ENCODE measurements at regions not wholly inside any gene's neighbourhood (a gene's known extent, or its start where the extent isn't known, plus 50 kb on each side); places are given as distances from the start of the nearest gene placed in this dataset.
"Not testable (repeated sequence)": the region's sequence is repeated elsewhere in the genome, so short reads cannot be mapped to it uniquely, and the experiment has no call there.

DNA sequence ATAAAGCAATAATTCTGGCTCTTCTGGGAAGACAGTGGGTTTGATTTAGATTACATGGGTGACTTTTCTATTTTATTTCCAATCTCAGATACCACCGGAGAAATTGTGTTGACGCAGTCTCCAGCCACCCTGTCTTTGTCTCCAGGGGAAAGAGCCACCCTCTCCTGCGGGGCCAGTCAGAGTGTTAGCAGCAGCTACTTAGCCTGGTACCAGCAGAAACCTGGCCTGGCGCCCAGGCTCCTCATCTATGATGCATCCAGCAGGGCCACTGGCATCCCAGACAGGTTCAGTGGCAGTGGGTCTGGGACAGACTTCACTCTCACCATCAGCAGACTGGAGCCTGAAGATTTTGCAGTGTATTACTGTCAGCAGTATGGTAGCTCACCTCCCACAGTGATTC is 1347.6 kb downstream of the RPIA start:
- WGBS (ENCODE audit: insufficient coverage): no CpG with 5 or more reads among the region's 4 CpGs
- not testable (repeated sequence) for H3K27me3 ChIP-seq (ENCODE audit: control insufficient read depth, insufficient read depth, low read length); H3K4me1 ChIP-seq (ENCODE audit: control insufficient read depth, insufficient read depth, low read length); H3K9me3 ChIP-seq (replicated peaks; ENCODE audit: control insufficient read depth, low read depth, low read length); H3K36me3 ChIP-seq (ENCODE audit: control insufficient read depth, insufficient read depth, low read length); DNase-seq; H3K4me3 ChIP-seq (ENCODE audit: low read length); H3K27ac ChIP-seq (ENCODE audit: low read length)

DNA sequence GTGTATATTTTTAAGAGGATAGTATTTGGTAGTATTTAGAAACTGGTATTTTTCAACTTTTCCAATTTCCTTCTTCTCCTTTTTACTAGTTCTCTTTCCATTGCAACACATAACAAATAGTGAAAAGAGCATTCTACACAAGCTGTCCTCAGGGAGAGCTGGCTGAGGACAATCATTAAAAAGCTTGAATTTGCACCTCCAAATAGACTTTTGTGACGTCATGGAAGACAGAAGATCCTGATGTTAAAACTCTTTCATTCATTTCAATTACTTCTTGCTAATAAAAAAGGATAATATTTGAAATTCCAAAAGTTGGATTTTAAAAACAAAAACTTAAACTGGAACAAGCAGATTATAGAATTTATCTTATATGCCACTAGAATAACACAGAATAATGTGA is 1356.3 kb downstream of the RPIA start:
- H3K27ac ChIP-seq (ENCODE audit: low read length); H3K4me1 ChIP-seq (ENCODE audit: control insufficient read depth, insufficient read depth, low read length); H3K27me3 ChIP-seq (ENCODE audit: control insufficient read depth, insufficient read depth, low read length); H3K9me3 ChIP-seq (replicated peaks; ENCODE audit: control insufficient read depth, low read depth, low read length); DNase-seq; H3K4me3 ChIP-seq (ENCODE audit: low read length); H3K36me3 ChIP-seq (ENCODE audit: control insufficient read depth, insufficient read depth, low read length): not testable (repeated sequence)
- WGBS (ENCODE audit: insufficient coverage): no CpG with 5 or more reads among the region's 1 CpG

DNA sequence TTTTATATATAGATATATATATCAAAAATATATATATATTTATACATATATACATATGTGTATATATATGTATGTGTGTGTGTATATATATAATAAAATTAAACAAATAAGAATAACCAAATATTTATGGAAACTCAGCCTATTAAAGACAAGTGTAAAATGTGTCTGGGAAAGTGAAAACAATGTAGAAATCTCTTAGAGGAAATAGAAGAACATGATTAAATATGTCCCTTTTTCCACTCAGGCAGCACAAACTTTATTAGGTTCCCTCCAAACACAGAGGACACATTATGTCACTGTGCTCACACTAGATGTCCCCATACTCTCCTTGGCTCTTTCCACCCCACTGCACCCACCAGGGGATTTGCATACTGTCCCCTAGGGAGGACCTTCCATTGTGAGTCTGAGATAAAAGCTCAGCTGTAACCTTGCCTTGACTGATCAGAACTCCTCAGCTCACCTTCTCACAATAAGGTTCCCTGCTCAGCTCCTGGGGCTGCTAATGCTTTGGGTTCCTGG is 1360.7 kb downstream of the RPIA start:
- H3K4me1 ChIP-seq (ENCODE audit: control insufficient read depth, insufficient read depth, low read length); H3K9me3 ChIP-seq (replicated peaks; ENCODE audit: control insufficient read depth, low read depth, low read length); DNase-seq; H3K27me3 ChIP-seq (ENCODE audit: control insufficient read depth, insufficient read depth, low read length); H3K27ac ChIP-seq (ENCODE audit: low read length); H3K36me3 ChIP-seq (ENCODE audit: control insufficient read depth, insufficient read depth, low read length); H3K4me3 ChIP-seq (ENCODE audit: low read length): not testable (repeated sequence)

DNA sequence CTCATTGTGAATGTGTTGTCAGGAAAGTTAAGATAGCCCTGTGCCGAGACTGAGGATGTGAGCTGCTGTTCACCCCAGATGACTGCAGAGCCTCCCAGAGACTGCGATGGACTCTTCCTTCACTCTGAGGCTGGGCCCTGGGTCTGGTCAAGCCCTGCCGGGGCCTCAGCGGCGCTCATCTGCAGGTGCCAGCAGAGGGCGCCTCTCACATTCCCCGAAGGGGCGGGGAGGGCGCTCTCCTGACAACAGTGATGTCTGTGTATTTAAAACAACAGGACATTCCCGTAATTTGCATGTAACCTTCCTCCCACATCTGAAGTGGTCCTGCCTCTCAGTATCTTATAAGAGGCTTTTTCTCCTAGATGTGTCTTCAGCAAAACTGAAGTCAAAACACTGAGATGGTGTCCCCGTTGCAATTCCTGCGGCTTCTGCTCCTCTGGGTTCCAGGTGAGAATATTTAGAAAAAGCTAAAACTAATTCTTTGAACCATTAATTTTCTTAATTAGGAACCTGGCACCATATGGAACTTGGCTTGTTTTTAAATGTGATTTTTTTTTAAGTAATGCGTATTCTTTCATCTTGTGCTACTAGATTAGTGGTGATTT is 1377.9 kb downstream of the RPIA start:
- H3K9me3 ChIP-seq (replicated peaks; ENCODE audit: control insufficient read depth, low read depth, low read length): no peaks in the 10 kb centered on the region
- no peaks in the 10 kb centered on the region for H3K4me1 ChIP-seq (ENCODE audit: control insufficient read depth, insufficient read depth, low read length)
- no peaks in the 10 kb centered on the region for H3K36me3 ChIP-seq (ENCODE audit: control insufficient read depth, insufficient read depth, low read length)
- H3K27me3 ChIP-seq (ENCODE audit: control insufficient read depth, insufficient read depth, low read length): no peaks in the 10 kb centered on the region
- H3K27ac ChIP-seq (ENCODE audit: low read length): no peak overlapping the region
- 20% methylated on average over 1 of the region's 13 CpGs for WGBS (ENCODE audit: insufficient coverage)
- H3K4me3 ChIP-seq (ENCODE audit: low read length): no peak overlapping the region
- DNase-seq: no peak

DNA sequence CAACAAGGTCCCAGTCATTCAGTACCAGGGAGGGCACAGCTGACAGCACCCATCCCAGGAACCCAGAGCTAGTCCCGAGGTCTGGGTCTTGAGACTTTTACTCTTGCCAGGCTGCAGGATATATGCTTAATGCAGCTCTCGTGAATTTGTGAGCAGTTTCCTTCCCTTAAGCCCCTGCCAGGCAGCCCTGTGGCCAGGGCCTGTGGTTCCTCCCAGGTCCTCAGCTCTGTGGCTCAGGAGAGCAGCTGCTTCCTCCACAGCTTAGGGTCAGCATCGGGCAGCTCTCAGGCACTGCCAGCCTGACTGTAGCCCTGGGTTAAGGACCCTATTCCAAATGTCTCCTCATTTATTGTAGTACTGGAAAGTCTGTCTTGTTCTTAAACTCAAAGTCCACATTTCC is 1384.8 kb downstream of the RPIA start:
- H3K36me3 ChIP-seq (ENCODE audit: control insufficient read depth, insufficient read depth, low read length): no peaks in the 10 kb centered on the region
- WGBS (ENCODE audit: insufficient coverage): no CpG with 5 or more reads among the region's 3 CpGs
- no peaks in the 10 kb centered on the region for H3K9me3 ChIP-seq (replicated peaks; ENCODE audit: control insufficient read depth, low read depth, low read length)
- no peak for DNase-seq
- no peak overlapping the region for H3K4me3 ChIP-seq (ENCODE audit: low read length)
- H3K27me3 ChIP-seq (ENCODE audit: control insufficient read depth, insufficient read depth, low read length): no peaks in the 10 kb centered on the region
- H3K27ac ChIP-seq (ENCODE audit: low read length): no peak overlapping the region
- no peaks in the 10 kb centered on the region for H3K4me1 ChIP-seq (ENCODE audit: control insufficient read depth, insufficient read depth, low read length)

DNA sequence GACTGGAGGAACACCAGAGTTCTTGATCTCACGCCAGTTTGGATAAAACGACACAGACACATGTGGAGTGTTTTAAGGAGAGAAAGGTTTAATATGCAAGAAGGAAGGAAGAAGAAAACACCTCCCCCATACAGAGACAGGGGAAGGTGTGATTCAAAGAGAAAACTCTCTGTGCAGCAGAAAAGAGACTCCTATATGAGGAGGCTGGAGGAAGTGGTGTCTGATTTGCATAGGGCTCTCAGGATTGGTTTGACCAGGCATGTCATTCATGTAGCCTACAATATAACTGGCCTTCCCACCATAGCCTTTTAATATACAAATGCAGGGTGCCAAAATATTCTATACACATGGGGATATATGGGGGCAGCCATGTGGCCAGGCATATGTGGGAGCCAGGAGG is 1386.5 kb downstream of the RPIA start:
- Histone ChIP-seq H3K4me3 (ENCODE audit: low read length) (no peak overlapping the region), H3K4me1 (ENCODE audit: control insufficient read depth, insufficient read depth, low read length) (no peaks in the 10 kb centered on the region), H3K36me3 (ENCODE audit: control insufficient read depth, insufficient read depth, low read length) (no peaks in the 10 kb centered on the region), H3K27ac (ENCODE audit: low read length) (no peak overlapping the region), H3K9me3 (replicated peaks; ENCODE audit: control insufficient read depth, low read depth, low read length) (no peaks in the 10 kb centered on the region), H3K27me3 (ENCODE audit: control insufficient read depth, insufficient read depth, low read length) (no peaks in the 10 kb centered on the region)
- DNase-seq: no peak
- WGBS (ENCODE audit: insufficient coverage): no CpG with 5 or more reads among the region's 2 CpGs

DNA sequence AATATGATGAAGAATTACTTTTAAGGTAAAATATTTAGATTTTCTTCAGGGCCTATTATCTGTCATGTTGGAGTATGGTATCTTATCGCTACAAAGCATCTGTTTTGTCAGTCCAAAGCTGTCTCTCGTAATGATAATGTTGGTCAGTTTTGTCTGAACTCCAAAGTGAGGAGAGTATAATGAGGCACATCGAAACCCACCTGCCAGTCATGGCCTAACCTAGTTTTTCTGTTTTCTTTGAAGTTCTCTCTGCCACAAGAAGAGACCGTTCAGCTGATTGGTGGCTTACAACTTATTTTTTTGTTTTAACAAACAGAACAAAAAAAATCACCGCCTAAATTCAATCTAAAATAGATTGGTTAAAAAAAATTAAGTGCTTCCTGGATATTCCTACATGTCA is 1387.9 kb downstream of the RPIA start:
- no peak overlapping the region for H3K27ac ChIP-seq (ENCODE audit: low read length)
- 86% methylated on average over 1 of the region's 5 CpGs for WGBS (ENCODE audit: insufficient coverage)
- no peaks in the 10 kb centered on the region for H3K4me1 ChIP-seq (ENCODE audit: control insufficient read depth, insufficient read depth, low read length)
- H3K4me3 ChIP-seq (ENCODE audit: low read length): no peak overlapping the region
- H3K9me3 ChIP-seq (replicated peaks; ENCODE audit: control insufficient read depth, low read depth, low read length): no peaks in the 10 kb centered on the region
- no peak for DNase-seq
- H3K27me3 ChIP-seq (ENCODE audit: control insufficient read depth, insufficient read depth, low read length): no peaks in the 10 kb centered on the region
- no peaks in the 10 kb centered on the region for H3K36me3 ChIP-seq (ENCODE audit: control insufficient read depth, insufficient read depth, low read length)

DNA sequence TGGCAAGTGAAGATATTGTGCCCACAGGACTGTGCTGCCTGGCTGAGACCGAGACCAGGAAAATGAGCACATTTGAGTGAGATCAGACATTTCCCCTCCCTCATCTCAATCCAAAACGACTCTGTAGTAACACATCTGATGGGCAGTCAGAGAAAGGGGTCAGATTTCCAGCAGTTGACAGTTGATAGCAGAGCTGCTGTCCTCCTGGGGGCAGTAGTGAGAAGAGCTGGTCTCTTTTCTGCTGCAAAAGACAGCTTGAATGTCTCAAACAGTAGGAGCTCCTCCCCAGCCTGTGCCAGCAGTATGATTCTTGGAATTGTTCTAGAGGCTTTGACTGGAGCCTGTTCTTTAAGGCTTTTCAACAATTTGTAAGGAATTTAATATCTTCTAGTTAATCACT is 1396.3 kb downstream of the RPIA start:
- H3K4me3 ChIP-seq (ENCODE audit: low read length); H3K4me1 ChIP-seq (ENCODE audit: control insufficient read depth, insufficient read depth, low read length); DNase-seq; H3K36me3 ChIP-seq (ENCODE audit: control insufficient read depth, insufficient read depth, low read length); H3K27me3 ChIP-seq (ENCODE audit: control insufficient read depth, insufficient read depth, low read length); H3K9me3 ChIP-seq (replicated peaks; ENCODE audit: control insufficient read depth, low read depth, low read length); H3K27ac ChIP-seq (ENCODE audit: low read length): not testable (repeated sequence)
- WGBS (ENCODE audit: insufficient coverage): no CpG with 5 or more reads among the region's 2 CpGs

DNA sequence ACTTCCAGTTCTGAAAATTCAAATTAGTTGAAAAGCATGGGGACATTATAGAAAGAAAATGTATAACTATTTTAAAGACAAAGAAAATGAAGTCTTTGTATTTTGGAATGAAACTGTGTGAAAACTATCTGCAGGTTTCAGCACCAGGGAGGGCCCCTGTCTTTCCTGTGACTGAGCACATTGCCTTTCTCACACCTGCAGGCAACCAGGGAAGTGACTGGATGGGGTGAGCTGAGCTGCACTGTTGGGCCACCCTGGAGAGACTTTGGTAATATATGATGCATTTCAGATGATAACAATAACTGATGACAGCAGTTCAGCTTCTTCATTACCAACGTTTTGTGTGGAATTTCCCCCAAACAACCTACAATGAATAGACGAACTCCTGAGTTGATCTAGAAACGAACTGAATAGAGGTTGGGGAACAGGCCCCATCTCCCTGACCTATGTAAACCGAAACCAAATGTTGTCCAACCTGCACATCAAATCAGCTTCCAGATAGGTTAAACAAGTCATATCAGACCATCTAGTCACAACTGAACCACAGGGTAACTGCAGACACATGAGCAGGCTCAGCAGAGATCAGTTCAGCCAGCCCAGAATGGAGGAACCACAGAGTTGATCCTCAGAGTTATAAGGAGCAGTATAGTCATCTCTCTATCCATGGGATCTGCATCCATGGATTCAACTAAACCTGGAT is 1402.2 kb downstream of the RPIA start:
- H3K4me3 ChIP-seq (ENCODE audit: low read length); H3K27ac ChIP-seq (ENCODE audit: low read length); H3K27me3 ChIP-seq (ENCODE audit: control insufficient read depth, insufficient read depth, low read length); H3K4me1 ChIP-seq (ENCODE audit: control insufficient read depth, insufficient read depth, low read length); H3K9me3 ChIP-seq (replicated peaks; ENCODE audit: control insufficient read depth, low read depth, low read length); DNase-seq; H3K36me3 ChIP-seq (ENCODE audit: control insufficient read depth, insufficient read depth, low read length): not testable (repeated sequence)
- no CpG with 5 or more reads among the region's 4 CpGs for WGBS (ENCODE audit: insufficient coverage)

DNA sequence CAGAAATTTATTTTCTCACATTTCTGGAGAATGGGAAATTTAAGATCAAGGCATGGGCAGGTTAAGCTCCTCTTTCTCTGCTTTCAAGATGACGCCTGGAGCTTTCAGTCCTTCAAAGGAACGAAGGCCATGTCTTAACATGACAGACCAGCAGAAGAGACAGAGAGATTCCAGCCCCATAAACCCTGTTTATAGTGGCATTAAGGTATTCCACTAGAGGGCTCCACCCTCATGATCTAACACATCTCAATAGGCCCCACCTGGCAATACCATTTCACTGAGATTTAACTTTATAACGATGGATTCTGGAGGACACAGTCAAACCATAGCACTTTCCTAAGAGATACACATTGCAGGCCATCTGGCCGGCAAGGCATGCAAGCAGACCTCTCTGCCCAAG is 1406.1 kb downstream of the RPIA start:
- H3K36me3 ChIP-seq (ENCODE audit: control insufficient read depth, insufficient read depth, low read length); H3K27ac ChIP-seq (ENCODE audit: low read length); H3K4me1 ChIP-seq (ENCODE audit: control insufficient read depth, insufficient read depth, low read length); H3K4me3 ChIP-seq (ENCODE audit: low read length); H3K9me3 ChIP-seq (replicated peaks; ENCODE audit: control insufficient read depth, low read depth, low read length); DNase-seq; H3K27me3 ChIP-seq (ENCODE audit: control insufficient read depth, insufficient read depth, low read length): not testable (repeated sequence)
- WGBS (ENCODE audit: insufficient coverage): no CpG with 5 or more reads among the region's 4 CpGs

DNA sequence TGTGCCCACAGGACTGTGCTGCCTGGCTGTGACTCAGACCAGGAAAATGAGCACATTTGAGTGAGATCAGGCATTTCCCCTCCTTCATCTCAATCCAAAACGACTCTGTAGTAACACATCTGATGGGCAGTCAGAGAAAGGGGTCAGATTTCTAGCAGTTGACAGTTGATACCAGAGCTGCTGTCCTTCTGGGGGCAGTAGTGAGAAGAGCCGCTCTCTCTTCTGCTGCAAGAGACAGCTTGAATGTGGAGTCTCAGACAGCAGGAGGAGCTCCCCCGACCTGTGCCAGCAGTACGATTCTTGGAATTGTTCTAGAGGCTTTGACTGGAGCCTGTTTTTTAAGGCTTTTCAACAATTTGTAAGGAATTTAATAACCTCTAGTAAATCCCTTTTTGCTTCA is 1413.7 kb downstream of the RPIA start:
- peak; percentile 7 for DNase-seq
- H3K4me1 ChIP-seq (ENCODE audit: control insufficient read depth, insufficient read depth, low read length); H3K36me3 ChIP-seq (ENCODE audit: control insufficient read depth, insufficient read depth, low read length); H3K4me3 ChIP-seq (ENCODE audit: low read length); H3K9me3 ChIP-seq (replicated peaks; ENCODE audit: control insufficient read depth, low read depth, low read length); H3K27ac ChIP-seq (ENCODE audit: low read length); H3K27me3 ChIP-seq (ENCODE audit: control insufficient read depth, insufficient read depth, low read length): not testable (repeated sequence)
- WGBS (ENCODE audit: insufficient coverage): no CpG with 5 or more reads among the region's 4 CpGs

Measured in muscle of leg (tissue), 3 donors.